NCI-H2227 treated with DMSO at 0.1 percent for 48 hours (cell line): ENCODE measurements at regions not wholly inside any gene's neighbourhood (a gene's known extent, or its start where the extent isn't known, plus 50 kb on each side); places are given as distances from the start of the nearest gene placed in this dataset.
"Not testable (repeated sequence)": the region's sequence is repeated elsewhere in the genome, so short reads cannot be mapped to it uniquely, and the experiment has no call there.

Source experiments
- DNase-seq: peaks from one replicate; lab custom pipeline; 2025; lab: John Stamatoyannopoulos, UW

DNA sequence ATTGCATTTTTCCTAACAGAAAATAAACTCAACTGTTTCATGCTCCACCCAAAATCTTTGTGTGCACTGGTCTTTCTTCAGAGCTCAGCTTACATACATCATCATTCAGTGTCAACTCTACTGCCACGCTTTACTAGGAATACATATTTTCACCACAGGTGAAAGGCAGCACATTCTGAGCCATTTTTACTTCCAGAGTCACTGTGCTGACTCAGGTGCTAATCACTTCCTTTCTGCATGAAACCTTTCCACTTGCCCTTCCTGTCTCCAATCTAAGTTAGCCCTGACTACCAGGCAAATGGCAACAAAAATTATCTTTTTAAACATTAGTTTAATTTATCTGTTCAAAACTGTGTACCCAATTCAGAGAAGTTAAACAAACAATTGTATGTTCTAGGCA is 1041.0 kb downstream of the PRIM2 start:
- DNase-seq, result not testable (repeated sequence)

DNA sequence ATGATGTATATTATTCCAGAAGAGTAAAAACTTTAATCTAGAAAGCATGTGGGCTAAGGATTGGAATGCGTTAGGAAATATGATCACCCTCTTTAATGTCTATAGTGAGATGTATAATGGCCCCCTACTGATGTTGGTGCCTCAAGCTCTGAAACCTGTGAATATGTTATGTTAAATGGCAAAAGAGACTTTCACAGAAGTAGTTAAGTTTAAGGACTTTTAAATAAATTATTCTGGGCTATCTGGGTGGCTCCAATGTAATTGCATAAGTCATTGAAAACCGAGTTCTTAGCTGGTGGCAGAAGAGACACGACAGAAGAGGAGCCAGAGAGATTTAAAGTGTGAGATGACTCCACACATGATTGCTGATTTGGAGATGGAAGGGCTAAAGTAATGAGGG is 1048.4 kb downstream of the PRIM2 start:
- DNase-seq, result not testable (repeated sequence)

- DNase-seq, result not testable (repeated sequence)
These were observed 1089.2 kb downstream of the PRIM2 start for GRCh38 chr6:58406659-58407058.

DNA sequence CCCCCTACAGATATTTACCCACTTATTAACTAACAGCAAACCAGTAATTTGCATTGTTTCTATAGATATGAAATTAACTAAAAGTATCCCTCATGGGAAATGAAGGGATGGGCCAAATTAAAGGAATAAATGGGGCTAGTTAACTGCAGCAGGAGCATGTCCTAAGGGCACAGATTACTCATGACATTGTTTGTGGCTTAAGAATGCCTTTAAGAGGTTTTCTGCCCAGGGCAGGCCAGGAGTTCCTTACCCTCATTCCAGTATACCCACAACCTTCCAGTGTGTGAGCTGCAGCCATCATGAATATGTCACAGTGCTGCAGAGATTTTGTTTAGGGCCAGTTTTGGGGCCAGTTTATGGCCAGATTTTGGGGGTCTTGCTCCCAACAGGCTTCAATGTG is 1101.9 kb downstream of the PRIM2 start:
- DNase-seq, result no peak
